ENCODE measurements at regions not wholly inside any gene's neighbourhood (a gene's known extent, or its start where the extent isn't known, plus 50 kb on each side); places are given as distances from the start of the nearest gene placed in this dataset.

GRCh38 chr2:18186816-18187613 is 308.5 kb downstream of the KCNS3 start:
- TF ChIP-seq CTCF (IDR thresholded peaks at IDR 0.05; ENCODE audit: low read depth, low read length, poor library complexity, severe bottlenecking) (no peak), EZH2phosphoT487 (IDR thresholded peaks at IDR 0.05; ENCODE audit: borderline replicate concordance, low read length) (no peak)
- H3K36me3 ChIP-seq (ENCODE audit: control insufficient read depth, low read length), result no peaks in the 10 kb centered on the region
- H3K27me3 ChIP-seq (ENCODE audit: control insufficient read depth, low read length), result peaks cover 4% of the 10 kb centered on the region; the same call in 1 of the 2 replicates
- H3K79me2 ChIP-seq (ENCODE audit: control insufficient read depth, low read length), result no peaks in the 10 kb centered on the region
- H3K4me1 ChIP-seq (ENCODE audit: control insufficient read depth, low read length), result no peaks in the 10 kb centered on the region
- no peaks in the 10 kb centered on the region for H3K9me2 ChIP-seq (replicated peaks; ENCODE audit: control insufficient read depth, low read length)
- H3K4me2 ChIP-seq (ENCODE audit: low read length), result no peak overlapping the region
- no peaks in the 10 kb centered on the region for H3K9me3 ChIP-seq (ENCODE audit: control insufficient read depth, insufficient read depth, low read length)
- H3K4me3 ChIP-seq (ENCODE audit: low read length), result no peak overlapping the region
- H4K20me1 ChIP-seq (ENCODE audit: control insufficient read depth, insufficient read depth, low read depth, low read length), result no peaks in the 10 kb centered on the region
- no peak overlapping the region for H3K27ac ChIP-seq (ENCODE audit: low read depth, low read length)
- H3F3A ChIP-seq (ENCODE audit: control insufficient read depth, insufficient read depth), result no peaks in the 10 kb centered on the region

- Histone ChIP-seq H3K27ac (ENCODE audit: low read depth, low read length) (no peak overlapping the region), H3K9me2 (replicated peaks; ENCODE audit: control insufficient read depth, low read length) (no peaks in the 10 kb centered on the region), H3K4me1 (ENCODE audit: control insufficient read depth, low read length) (no peaks in the 10 kb centered on the region), H3F3A (ENCODE audit: control insufficient read depth, insufficient read depth) (no peaks in the 10 kb centered on the region), H3K9me3 (ENCODE audit: control insufficient read depth, insufficient read depth, low read length) (no peaks in the 10 kb centered on the region), H3K36me3 (ENCODE audit: control insufficient read depth, low read length) (no peaks in the 10 kb centered on the region), H3K4me2 (ENCODE audit: low read length) (no peak overlapping the region), H4K20me1 (ENCODE audit: control insufficient read depth, insufficient read depth, low read depth, low read length) (no peaks in the 10 kb centered on the region), H3K27me3 (ENCODE audit: control insufficient read depth, low read length) (peaks cover 9% of the 10 kb centered on the region; the same call in 1 of the 2 replicates), H3K4me3 (ENCODE audit: low read length) (no peak overlapping the region), H3K79me2 (ENCODE audit: control insufficient read depth, low read length) (no peaks in the 10 kb centered on the region)
- no peak for TF ChIP-seq CTCF (IDR thresholded peaks at IDR 0.05; ENCODE audit: low read depth, low read length, poor library complexity, severe bottlenecking)
- TF ChIP-seq EZH2phosphoT487 (IDR thresholded peaks at IDR 0.05; ENCODE audit: borderline replicate concordance, low read length), result no peak
Observed at GRCh38 chr2:18182861-18183260, 304.4 kb downstream of the KCNS3 start.

- Histone ChIP-seq H3K27ac (ENCODE audit: low read depth, low read length) (no peak overlapping the region), H3K79me2 (ENCODE audit: control insufficient read depth, low read length) (no peaks in the 10 kb centered on the region), H3K4me1 (ENCODE audit: control insufficient read depth, low read length) (no peaks in the 10 kb centered on the region), H3K4me3 (ENCODE audit: low read length) (no peak overlapping the region), H3K4me2 (ENCODE audit: low read length) (no peak overlapping the region), H3K9me3 (ENCODE audit: control insufficient read depth, insufficient read depth, low read length) (no peaks in the 10 kb centered on the region), H3K9me2 (replicated peaks; ENCODE audit: control insufficient read depth, low read length) (no peaks in the 10 kb centered on the region), H3K27me3 (ENCODE audit: control insufficient read depth, low read length) (peaks cover 9% of the 10 kb centered on the region; the same call in 1 of the 2 replicates), H3F3A (ENCODE audit: control insufficient read depth, insufficient read depth) (no peaks in the 10 kb centered on the region), H4K20me1 (ENCODE audit: control insufficient read depth, insufficient read depth, low read depth, low read length) (no peaks in the 10 kb centered on the region), H3K36me3 (ENCODE audit: control insufficient read depth, low read length) (no peaks in the 10 kb centered on the region)
- TF ChIP-seq EZH2phosphoT487 (IDR thresholded peaks at IDR 0.05; ENCODE audit: borderline replicate concordance, low read length) (no peak), CTCF (IDR thresholded peaks at IDR 0.05; ENCODE audit: low read depth, low read length, poor library complexity, severe bottlenecking) (no peak)
Observed at GRCh38 chr2:18180912-18181311, 302.4 kb downstream of the KCNS3 start.
